ENCODE measurements at regions not wholly inside any gene's neighbourhood (a gene's known extent, or its start where the extent isn't known, plus 50 kb on each side); places are given as distances from the start of the nearest gene placed in this dataset.

DNA sequence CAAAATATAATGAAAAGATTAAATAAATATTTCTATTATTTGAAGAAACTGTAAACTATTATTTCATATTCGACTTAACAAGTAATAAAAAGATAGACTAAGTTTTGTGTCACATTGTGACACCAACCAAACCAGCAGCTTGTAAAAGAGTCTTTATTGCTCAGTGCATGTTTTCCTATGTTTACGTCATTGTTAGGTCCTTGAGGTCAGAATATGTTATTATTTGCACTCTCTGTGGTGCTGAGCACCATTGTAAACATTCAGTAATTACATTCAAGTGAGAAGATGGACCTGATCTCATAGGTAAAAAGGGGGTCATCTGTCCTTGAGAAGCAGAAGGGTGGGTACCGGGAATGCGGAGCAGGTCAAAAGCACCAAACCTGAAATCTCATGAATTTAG is 1999.1 kb upstream of the CELF4 start:
- Histone ChIP-seq H3K27me3 (ENCODE audit: low read length) (no peaks in the 10 kb centered on the region), H3K9ac (ENCODE audit: low read length) (no peak overlapping the region), H3K4me2 (ENCODE audit: low read length) (no peak overlapping the region), H3K4me3 (ENCODE audit: low read length) (no peak overlapping the region), H3K36me3 (ENCODE audit: low read depth, low read length) (no peaks in the 10 kb centered on the region), H2AFZ (ENCODE audit: low read length) (no peak overlapping the region), H3K79me2 (ENCODE audit: low read length) (no peaks in the 10 kb centered on the region), H3K27ac (ENCODE audit: low read length) (no peak overlapping the region), H4K20me1 (ENCODE audit: low read length) (no peaks in the 10 kb centered on the region), H3K4me1 (ENCODE audit: insufficient read depth, low read length) (no peaks in the 10 kb centered on the region), H3F3A (ENCODE audit: low read length, unreplicated experiment) (no peaks in the 10 kb centered on the region), H3K9me3 (ENCODE audit: low read length) (no peaks in the 10 kb centered on the region), H3K9me2 (replicated peaks; ENCODE audit: low read length) (no peaks in the 10 kb centered on the region)
- DNase-seq (no peak), ATAC-seq (no peak)
- ChIA-PET CTCF (no interaction called here), POLR2A (ENCODE audit: unreplicated experiment) (no interaction called here)
- intact Hi-C loops (cut with micrococcal nuclease), result no loop called here
- TF ChIP-seq, protein P1, sequence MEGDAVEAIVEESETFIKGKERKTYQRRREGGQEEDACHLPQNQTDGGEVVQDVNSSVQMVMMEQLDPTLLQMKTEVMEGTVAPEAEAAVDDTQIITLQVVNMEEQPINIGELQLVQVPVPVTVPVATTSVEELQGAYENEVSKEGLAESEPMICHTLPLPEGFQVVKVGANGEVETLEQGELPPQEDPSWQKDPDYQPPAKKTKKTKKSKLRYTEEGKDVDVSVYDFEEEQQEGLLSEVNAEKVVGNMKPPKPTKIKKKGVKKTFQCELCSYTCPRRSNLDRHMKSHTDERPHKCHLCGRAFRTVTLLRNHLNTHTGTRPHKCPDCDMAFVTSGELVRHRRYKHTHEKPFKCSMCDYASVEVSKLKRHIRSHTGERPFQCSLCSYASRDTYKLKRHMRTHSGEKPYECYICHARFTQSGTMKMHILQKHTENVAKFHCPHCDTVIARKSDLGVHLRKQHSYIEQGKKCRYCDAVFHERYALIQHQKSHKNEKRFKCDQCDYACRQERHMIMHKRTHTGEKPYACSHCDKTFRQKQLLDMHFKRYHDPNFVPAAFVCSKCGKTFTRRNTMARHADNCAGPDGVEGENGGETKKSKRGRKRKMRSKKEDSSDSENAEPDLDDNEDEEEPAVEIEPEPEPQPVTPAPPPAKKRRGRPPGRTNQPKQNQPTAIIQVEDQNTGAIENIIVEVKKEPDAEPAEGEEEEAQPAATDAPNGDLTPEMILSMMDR (conservative IDR thresholded peaks at IDR 0.05; ENCODE audit: low read depth, low read length), result no peak
- no peak for TF ChIP-seq EZH2 (IDR thresholded peaks at IDR 0.05; ENCODE audit: low read length, unreplicated experiment)
- TF ChIP-seq EZH2phosphoT487 (IDR thresholded peaks at IDR 0.05; ENCODE audit: borderline replicate concordance, low read length), result no peak
- no TSS peak for BruUV-seq (replicated peaks)

- ChIA-PET CTCF (no interaction called here), POLR2A (ENCODE audit: unreplicated experiment) (no interaction called here)
- intact Hi-C loops (cut with micrococcal nuclease), result no loop called here
- Histone ChIP-seq H3K27me3 (ENCODE audit: low read length) (no peaks in the 10 kb centered on the region), H4K20me1 (ENCODE audit: low read length) (no peaks in the 10 kb centered on the region), H3K4me2 (ENCODE audit: low read length) (no peak overlapping the region), H2AFZ (ENCODE audit: low read length) (no peak overlapping the region), H3K27ac (ENCODE audit: low read length) (no peak overlapping the region), H3K4me1 (ENCODE audit: insufficient read depth, low read length) (no peaks in the 10 kb centered on the region), H3F3A (ENCODE audit: low read length, unreplicated experiment) (no peaks in the 10 kb centered on the region), H3K9me3 (ENCODE audit: low read length) (no peaks in the 10 kb centered on the region), H3K4me3 (ENCODE audit: low read length) (no peak overlapping the region), H3K9me2 (replicated peaks; ENCODE audit: low read length) (no peaks in the 10 kb centered on the region), H3K36me3 (ENCODE audit: low read depth, low read length) (no peaks in the 10 kb centered on the region), H3K79me2 (ENCODE audit: low read length) (no peaks in the 10 kb centered on the region), H3K9ac (ENCODE audit: low read length) (no peak overlapping the region)
- TF ChIP-seq EZH2 (IDR thresholded peaks at IDR 0.05; ENCODE audit: low read length, unreplicated experiment) (no peak), EZH2phosphoT487 (IDR thresholded peaks at IDR 0.05; ENCODE audit: borderline replicate concordance, low read length) (no peak)
- TF ChIP-seq, protein P1 (conservative IDR thresholded peaks at IDR 0.05; ENCODE audit: low read depth, low read length), result no peak
- no TSS peak for BruUV-seq (replicated peaks)
- ATAC-seq, result no peak
- no peak for DNase-seq
Measured at GRCh38 chr18:39561126-39561525, 1995.5 kb upstream of the CELF4 start.

GRCh38 chr18:39558658-39559057 is 1993.1 kb upstream of the CELF4 start:
- Histone ChIP-seq H3K36me3 (ENCODE audit: low read depth, low read length) (no peaks in the 10 kb centered on the region), H3K9me3 (ENCODE audit: low read length) (no peaks in the 10 kb centered on the region), H3K9ac (ENCODE audit: low read length) (no peak overlapping the region), H3F3A (ENCODE audit: low read length, unreplicated experiment) (no peaks in the 10 kb centered on the region), H3K9me2 (replicated peaks; ENCODE audit: low read length) (no peaks in the 10 kb centered on the region), H3K4me2 (ENCODE audit: low read length) (no peak overlapping the region), H4K20me1 (ENCODE audit: low read length) (no peaks in the 10 kb centered on the region), H3K4me1 (ENCODE audit: insufficient read depth, low read length) (no peaks in the 10 kb centered on the region), H3K4me3 (ENCODE audit: low read length) (no peak overlapping the region), H3K27ac (ENCODE audit: low read length) (no peak overlapping the region), H3K79me2 (ENCODE audit: low read length) (no peaks in the 10 kb centered on the region), H3K27me3 (ENCODE audit: low read length) (no peaks in the 10 kb centered on the region), H2AFZ (ENCODE audit: low read length) (no peak overlapping the region)
- no TSS peak for BruUV-seq (replicated peaks)
- ATAC-seq, result no peak
- ChIA-PET CTCF (no interaction called here), POLR2A (ENCODE audit: unreplicated experiment) (no interaction called here)
- DNase-seq, result peak; percentile 1
- intact Hi-C loops (cut with micrococcal nuclease), result no loop called here
- TF ChIP-seq EZH2phosphoT487 (IDR thresholded peaks at IDR 0.05; ENCODE audit: borderline replicate concordance, low read length) (no peak), EZH2 (IDR thresholded peaks at IDR 0.05; ENCODE audit: low read length, unreplicated experiment) (no peak)
- TF ChIP-seq, protein P1 (conservative IDR thresholded peaks at IDR 0.05; ENCODE audit: low read depth, low read length), result no peak
